ENCODE measurements at regions not wholly inside any gene's neighbourhood (a gene's known extent, or its start where the extent isn't known, plus 50 kb on each side); places are given as distances from the start of the nearest gene placed in this dataset.

DNA sequence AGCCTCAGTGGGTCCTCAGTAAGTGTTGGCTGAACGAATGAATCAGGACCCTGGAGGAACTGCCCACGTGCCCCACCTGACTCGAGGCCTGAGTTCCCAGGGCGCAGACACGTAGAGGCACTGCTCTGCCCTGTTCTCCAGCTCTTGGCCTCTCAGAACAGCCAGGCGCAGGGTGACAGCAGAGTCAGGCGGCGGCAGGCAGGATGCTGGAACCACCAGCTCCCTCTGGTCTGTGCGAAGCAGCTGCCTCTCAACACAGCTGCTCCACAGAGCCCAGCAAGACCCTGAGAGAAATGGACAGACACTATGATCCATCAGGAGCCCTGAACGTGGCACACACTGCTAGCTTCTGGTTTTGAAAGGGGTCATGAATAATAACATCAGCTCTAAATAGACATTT is 53.1 kb upstream of the BCO1 start:
- in situ Hi-C loops (cut with HindIII; ENCODE audit: low pct_ligation_motif_present, low pct_unique_long_range_greater_than_20kb, low sequenced_read_pairs), result no loop called here
- DNase-seq, result no peak

DNA sequence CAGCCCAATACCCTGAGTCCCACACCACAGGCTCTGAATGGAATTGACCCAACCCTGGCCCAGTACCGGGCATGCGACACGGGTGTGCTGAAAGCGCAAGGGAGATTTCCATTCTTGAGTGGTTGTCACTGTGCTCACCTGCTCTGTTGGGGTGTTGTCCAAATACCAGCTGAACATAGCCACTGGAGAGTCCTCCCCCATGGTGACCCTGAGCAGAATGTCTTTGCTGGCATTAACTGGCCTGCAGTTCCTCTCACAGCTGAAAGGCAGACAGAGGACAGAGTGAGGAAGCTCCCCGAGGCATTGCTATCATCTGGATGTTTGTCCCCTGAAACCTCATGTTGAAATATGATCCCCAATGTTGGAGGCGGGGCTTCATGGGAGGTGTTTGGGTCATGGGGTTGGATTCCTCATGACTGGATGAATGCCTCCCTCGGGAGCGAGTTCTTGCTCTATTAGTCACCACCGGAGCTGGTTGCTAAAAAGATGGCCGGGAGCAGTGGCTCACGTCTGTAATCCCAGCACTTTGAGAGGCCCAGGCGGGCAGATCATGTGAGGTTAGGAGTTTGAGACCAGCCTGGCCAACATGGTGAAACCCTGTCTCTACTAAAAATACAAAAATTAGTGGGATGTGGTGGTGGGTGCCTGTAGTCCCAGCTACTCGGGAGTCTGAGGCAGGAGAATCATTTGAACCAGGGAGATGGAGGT is 57.3 kb upstream of the BCO1 start:
- in situ Hi-C loops (cut with HindIII; ENCODE audit: low pct_ligation_motif_present, low pct_unique_long_range_greater_than_20kb, low sequenced_read_pairs), result no loop called here
- peak; percentile 99 for DNase-seq

DNA sequence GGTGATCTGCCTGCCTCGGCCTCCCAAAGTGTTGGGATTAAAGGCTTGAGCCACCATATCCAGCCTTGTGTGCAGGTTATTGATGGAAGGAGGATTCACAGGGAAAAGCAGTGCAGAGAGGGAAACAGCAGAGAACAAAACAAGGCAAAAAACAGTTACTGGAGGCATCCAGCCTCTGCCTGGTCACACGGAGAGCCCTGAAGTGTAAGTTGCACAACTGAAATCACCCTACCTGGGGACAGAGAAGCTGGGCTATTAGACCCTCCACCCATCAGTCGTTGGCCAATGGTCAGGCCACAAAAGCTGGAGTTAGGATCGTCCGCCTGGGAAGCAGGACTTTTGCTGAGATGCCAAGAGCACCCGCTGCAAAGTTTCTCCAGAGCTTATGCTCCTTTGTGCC is 57.9 kb upstream of the BCO1 start:
- in situ Hi-C loops (cut with HindIII; ENCODE audit: low pct_ligation_motif_present, low pct_unique_long_range_greater_than_20kb, low sequenced_read_pairs), result no loop called here
- DNase-seq, result no peak

DNA sequence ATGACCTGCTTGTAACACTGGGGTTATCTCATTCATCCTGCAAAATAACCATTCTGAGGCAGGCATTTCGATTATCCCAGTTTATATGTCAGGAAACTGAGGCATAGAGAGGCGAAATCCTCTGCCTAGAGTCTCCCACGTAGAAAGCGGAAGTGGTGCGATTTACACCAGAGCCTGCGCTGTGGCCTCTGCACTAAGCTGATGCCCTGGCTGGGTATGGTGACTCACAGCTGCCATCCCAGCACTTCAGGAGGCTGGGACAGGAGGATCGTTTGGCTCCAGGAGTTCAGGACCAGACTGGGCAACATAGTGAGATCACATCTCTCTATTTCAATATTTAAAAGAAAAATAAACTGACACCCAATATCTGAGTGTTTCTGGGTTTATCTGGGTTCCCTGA is 59.3 kb upstream of the BCO1 start:
- DNase-seq, result no peak
- in situ Hi-C loops (cut with HindIII; ENCODE audit: low pct_ligation_motif_present, low pct_unique_long_range_greater_than_20kb, low sequenced_read_pairs), result no loop called here

DNA sequence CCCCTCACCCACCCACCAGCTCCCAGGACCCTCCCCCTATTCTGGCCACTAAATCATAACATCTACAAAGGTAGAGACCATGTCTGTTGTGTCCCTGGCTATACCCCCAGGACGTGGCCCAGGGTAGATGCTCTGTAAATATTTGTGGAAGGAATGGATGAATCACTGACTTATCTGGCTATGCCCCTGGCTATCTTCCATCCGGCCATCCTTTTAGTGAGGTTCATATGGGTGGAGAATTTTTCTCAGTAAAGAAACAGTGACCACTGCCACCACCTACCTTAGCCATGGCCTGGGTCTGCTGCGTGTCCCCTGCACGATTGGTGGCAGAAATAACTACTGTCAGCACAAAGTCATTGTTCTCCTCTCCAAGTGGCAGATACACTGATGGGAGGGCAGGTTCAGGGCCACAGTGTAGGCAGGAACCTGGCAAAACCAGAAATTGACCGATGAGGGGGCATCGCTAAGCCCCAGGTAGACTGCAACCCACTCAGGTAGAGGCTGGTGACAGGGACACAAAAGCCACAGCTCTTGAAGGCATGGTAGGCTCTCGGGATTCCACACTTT is 63.1 kb upstream of the BCO1 start:
- in situ Hi-C loops (cut with HindIII; ENCODE audit: low pct_ligation_motif_present, low pct_unique_long_range_greater_than_20kb, low sequenced_read_pairs), result no loop called here
- DNase-seq, result no peak

DNA sequence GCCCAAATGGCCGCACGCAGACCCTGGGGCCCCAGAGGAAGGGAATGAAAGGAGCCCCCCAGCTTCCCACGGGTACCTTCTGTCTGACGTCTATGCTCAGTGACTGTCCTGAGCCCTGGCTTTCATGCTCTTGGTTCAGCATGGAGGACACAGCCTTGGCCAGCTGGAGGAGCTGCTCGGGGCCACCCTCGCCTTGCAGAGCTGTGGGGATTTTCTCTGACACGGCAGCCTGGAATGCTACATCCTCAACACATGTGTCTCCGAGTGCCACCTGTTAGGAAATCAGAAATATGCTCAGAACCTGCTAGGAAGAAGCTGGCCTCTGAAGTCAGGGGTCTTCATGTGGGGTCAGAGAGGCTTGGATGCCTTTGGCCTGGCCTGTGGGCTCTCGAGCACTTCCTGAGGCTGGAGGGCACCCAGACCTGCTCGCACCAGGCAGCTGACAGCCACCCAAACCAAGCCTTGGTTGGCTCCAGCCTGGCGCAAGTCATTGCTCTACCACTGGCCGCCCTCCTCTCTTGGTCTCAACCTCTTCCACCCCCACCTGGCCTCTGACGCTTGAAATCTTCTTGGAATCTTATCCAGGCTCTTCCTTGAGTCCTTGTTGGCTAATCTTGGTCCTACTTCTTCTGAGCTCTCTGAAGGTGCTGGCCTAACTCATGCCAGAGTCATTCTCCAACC is 63.7 kb upstream of the BCO1 start:
- in situ Hi-C loops (cut with HindIII; ENCODE audit: low pct_ligation_motif_present, low pct_unique_long_range_greater_than_20kb, low sequenced_read_pairs), result no loop called here
- no peak for DNase-seq

DNA sequence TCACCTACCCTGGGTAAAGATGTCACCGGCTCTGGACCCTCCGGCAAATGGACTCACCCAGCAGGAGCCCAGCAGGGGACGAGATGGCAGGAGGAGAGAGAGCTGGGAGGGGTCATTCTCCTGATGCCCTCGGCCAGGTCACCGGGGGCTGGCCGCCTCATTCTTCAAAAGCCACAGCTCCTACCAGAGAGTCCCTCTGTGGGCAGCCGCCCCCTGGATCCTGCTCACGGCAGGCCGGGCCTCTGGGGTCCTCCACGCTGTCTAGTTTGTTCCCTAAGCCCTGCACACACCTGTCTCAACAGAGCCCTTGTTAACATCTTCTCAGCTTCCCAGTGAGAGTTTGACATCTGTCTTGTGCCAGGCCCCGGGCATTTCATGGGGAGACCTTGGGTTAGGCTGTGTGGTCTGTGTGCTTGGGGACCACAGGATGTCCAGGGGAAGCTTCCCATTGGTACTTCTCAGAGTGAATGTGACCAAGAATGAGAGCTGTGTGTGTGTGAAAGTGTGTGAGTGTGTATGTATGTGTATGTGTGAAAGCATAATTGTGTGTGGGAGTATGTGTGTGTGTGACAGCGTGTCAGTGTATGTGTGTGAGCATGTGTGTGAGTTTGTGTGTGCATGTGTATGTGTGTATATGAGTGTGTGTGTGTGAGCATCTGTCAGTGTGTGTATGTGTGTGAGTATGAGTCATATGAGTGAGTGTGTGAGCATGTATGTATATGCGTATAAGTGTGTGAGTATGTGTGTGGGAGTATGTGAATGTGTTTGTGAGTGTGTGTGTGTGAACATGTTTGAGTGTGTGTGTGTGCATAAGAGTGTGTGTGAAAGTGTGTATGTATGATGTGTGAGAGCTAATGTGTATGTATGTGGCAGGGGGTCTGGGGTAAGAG is 65.5 kb upstream of the BCO1 start:
- in situ Hi-C loops (cut with HindIII; ENCODE audit: low pct_ligation_motif_present, low pct_unique_long_range_greater_than_20kb, low sequenced_read_pairs), result no loop called here
- DNase-seq, result no peak

DNA sequence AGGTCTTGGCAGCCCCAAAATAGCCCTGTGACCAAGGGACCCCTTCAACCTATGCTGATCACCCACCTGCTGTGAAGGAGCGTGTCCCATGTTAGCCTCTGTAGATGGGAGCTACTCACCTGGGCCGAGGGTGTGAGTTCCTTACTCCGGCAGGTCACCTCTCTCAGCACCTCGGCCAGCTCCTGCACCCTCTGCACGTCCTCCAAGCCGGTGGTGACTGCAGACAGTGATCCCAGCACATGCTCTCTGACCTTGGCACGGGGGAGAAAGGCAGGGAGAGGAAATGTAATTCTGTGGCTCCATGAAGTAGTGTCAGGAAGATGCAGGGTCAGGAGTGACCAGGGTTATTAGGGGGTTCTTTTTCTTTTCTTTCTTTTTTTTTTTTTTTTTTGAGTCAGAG is 67.7 kb upstream of the BCO1 start:
- in situ Hi-C loops (cut with HindIII; ENCODE audit: low pct_ligation_motif_present, low pct_unique_long_range_greater_than_20kb, low sequenced_read_pairs), result no loop called here
- DNase-seq, result no peak

DNA sequence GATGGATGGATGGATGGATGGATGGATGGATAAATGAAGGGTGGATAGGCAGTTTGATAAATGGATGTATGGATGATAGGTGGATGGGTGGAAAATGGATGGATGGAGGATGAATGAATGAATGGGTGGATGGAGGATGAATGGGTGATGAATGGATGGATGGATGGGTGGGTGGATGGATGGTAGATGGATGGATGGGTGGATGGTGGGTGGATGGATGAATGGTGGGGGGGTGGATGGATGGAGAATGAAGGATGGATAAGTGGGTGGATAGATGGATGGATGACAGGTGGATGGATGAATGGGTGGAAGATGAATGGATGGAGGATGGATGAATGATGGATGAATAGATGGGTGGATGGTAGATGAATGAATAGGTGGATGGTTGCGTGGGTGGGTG is 70.1 kb upstream of the BCO1 start:
- in situ Hi-C loops (cut with HindIII; ENCODE audit: low pct_ligation_motif_present, low pct_unique_long_range_greater_than_20kb, low sequenced_read_pairs), result no loop called here
- DNase-seq, result no peak

DNA sequence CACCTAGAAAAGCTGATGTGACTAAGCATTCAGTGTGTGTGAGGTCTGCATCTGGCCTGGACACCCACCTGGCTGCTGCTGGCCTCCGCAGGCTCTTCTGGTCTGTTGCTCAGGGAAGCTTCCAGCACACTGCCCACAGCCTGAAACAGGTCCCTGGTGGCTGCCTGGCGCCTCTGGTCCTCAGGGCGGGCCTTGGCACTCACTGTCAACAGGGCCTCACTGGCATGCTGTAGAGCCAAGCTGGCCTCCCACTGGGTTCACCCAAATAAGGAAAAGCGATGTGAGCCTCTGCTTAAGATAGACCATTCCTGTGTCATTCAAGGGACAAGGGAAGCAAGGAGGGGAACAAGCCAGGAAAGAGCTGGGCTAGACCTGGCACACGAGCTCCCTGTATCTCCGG is 70.6 kb upstream of the BCO1 start:
- no peak for DNase-seq
- in situ Hi-C loops (cut with HindIII; ENCODE audit: low pct_ligation_motif_present, low pct_unique_long_range_greater_than_20kb, low sequenced_read_pairs), result no loop called here

DNA sequence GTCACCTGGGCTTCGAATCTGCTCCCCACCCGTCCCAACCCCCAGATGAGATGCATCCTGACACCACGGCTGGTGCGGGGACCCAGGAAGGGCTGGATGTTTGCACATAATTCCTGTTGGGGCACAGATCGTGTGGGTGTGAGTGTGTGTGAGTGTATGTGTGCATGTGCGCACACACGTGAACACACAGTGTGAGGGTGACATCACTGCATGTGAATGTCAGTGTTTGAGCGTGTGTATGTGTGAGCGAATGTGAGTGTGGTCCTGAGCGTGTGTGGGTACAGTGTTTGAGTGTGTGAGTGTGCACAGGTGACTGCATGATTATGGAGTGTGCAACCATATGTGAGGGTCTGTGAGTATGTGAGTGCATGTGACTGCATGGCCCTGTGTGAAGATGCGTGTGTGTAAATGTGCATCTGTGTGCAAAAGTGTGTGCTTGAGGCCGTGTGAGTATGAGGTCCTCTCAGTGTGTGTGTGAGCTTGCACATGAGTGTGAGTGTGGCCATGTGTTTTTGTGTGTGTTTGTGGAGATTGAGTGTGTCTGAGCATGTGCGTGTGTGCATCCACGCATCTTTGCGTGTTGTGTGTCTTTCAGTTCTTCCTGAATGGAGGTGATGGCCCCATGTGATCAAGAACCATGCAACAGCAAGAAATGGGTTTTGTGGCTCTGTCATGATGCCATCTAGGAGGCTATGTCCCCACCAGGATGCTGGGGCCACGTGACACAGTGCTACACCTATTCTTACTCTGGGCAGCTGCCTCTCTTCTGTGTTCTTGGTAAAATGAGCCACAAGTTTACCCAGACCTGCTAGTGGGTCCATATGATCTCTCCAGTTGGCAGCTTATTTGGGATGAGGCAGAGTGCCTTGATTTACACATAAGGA is 70.5 kb upstream of the GCSH start:
- in situ Hi-C loops (cut with HindIII; ENCODE audit: low pct_ligation_motif_present, low pct_unique_long_range_greater_than_20kb, low sequenced_read_pairs), result no loop called here
- DNase-seq, result no peak

DNA sequence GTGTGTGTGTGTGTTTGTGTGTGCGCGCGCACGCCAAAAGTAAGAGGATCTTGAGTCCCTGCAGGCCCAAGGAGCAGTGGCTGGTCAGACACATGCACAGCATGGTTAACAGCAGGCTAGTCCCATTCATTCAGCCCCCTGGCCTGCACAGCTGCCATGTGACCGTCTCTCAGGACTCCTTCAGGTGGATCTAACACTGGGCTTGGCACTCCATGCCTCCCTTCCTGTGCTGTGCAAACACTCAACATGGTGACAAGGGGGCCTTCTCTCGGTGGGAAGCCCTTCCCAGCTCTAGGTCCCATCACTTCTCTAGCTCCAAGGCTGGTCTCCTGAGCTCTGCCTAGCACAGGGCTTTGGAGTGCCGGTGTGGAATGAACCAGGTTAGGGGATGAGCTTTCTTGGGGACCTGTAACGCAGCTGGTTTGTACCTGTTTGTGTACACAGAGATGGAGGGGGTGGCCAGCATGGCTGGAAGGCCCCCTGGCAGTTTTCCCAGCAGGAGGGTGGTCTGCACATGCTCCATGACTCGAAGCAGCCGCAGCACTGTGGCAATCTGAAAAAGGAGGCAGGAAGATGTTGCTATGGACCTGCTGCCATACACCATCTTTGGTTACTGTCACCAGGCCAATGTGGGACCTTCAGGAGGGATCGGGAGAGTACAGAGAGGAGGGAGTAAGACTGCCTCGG is 69.4 kb upstream of the GCSH start:
- DNase-seq, result no peak
- in situ Hi-C loops (cut with HindIII; ENCODE audit: low pct_ligation_motif_present, low pct_unique_long_range_greater_than_20kb, low sequenced_read_pairs), result no loop called here

DNA sequence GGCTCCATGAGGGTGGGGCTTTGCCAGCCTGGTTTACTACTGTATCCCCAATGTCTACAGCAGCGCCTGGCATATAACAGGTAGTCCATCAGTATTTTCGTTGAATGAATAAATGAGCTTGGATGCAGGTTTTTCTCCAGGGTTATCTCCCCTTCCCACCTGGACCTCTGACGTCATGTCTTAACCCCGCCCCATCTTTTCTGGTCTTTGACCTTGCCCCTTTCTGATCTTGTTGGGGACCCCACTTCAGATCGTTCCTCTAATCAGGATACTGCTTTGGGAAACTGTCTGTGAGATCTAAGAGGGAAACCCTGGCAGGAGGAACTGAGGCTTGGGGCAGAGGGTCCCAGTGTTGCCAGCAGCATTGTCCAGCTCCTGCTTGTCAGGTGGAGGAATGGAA is 68.8 kb upstream of the GCSH start:
- in situ Hi-C loops (cut with HindIII; ENCODE audit: low pct_ligation_motif_present, low pct_unique_long_range_greater_than_20kb, low sequenced_read_pairs), result no loop called here
- DNase-seq, result no peak

DNA sequence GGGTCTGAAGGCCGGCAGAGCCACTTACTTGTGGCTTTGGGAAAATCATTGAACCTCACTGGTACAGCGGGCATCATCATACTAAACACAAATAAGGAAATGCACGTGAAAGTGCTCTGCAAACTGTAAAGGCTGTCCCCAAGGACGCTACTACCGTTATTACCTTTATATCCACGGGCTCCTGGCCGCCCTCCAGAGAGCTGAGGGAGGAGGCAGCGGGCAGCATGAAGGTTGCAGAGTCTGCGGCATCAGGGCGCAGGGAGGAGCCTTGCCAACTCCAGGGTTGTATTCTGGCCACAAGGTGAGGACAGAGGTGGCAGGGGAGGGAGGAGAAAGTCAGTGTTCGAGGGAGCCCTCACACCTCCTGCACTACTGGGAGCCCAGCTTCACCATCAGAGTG is 68.3 kb upstream of the GCSH start:
- DNase-seq, result no peak
- in situ Hi-C loops (cut with HindIII; ENCODE audit: low pct_ligation_motif_present, low pct_unique_long_range_greater_than_20kb, low sequenced_read_pairs), result no loop called here

DNA sequence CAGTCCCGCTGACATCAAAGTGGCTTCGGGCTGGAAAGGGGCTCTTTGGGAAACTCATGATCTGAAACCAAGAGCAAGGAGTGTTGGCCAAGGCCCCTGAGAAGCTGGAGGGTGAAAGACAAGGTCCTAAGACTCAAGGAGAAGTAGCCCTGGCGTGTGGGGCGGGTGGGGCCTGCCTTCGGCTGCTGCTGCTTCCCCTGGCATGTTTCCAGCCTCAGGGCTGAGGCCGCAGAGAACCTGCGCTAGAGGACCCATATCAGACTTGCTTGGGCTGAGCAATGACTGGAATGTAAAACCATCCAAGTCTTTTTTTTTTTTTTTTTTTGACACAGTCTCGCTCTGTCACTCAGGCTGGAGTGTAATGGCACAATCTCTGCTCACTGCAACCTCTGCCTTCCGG is 67.5 kb upstream of the GCSH start:
- in situ Hi-C loops (cut with HindIII; ENCODE audit: low pct_ligation_motif_present, low pct_unique_long_range_greater_than_20kb, low sequenced_read_pairs), result no loop called here
- DNase-seq, result no peak

DNA sequence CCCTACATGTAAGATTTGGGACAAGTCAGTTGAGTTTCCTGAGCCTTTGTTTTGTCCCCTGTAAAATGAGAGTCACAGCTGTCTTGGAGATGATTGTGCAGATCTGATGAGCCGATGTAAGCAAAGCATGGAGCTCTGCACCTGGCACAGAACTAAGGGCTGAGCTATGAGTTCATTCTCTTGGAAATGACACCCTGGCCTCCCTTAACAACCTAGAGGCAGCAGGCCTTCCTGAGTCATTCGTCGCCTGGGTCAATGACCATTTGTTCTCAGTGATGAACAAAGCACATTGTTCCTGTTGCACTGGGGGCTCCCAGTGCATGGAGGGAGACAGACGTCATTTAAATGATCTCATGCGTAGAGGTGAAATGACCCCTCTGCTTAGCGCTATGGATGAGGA is 62.8 kb upstream of the GCSH start:
- no peak for DNase-seq
- in situ Hi-C loops (cut with HindIII; ENCODE audit: low pct_ligation_motif_present, low pct_unique_long_range_greater_than_20kb, low sequenced_read_pairs), result no loop called here

DNA sequence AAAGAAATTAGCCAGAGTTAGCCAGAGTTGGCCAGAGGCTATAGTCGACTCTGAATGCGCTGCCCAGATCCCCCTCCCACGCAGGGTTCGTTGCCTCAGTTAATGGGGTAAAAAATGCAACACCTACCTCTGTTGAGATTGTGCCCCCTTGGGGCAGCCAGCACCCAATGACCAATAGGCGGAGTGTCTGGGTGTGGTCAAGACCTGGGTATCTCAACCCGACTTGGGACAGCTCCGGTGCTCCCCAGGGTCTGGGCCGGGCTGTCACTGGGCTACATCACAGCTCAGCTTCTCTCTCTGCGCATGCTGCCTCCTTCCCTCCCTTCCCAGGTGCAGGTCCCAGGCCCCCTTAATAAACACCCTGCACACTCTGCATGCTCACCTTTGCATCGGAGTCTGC is 59.6 kb upstream of the GCSH start:
- in situ Hi-C loops (cut with HindIII; ENCODE audit: low pct_ligation_motif_present, low pct_unique_long_range_greater_than_20kb, low sequenced_read_pairs), result no loop called here

More for the DNA sequence above, 59.6 kb upstream of the GCSH start:
- no peak for DNase-seq

Measured in ACHN (cell line).